OCI-LY7 (cell line): ENCODE measurements at regions not wholly inside any gene's neighbourhood (a gene's known extent, or its start where the extent isn't known, plus 50 kb on each side); places are given as distances from the start of the nearest gene placed in this dataset.
"Not testable (repeated sequence)": the region's sequence is repeated elsewhere in the genome, so short reads cannot be mapped to it uniquely, and the experiment has no call there.

Experiments
- BruUV-seq: library from RNA; stranded (reverse); fragments of 400-500 nt; replicated peaks from 2 replicates; lab custom pipeline; 2021; lab: Mats Ljungman, UMichigan
- CTCF ChIA-PET: fragments of 300-600 bp; sonication (Branson Sonifier 250); formaldehyde crosslinking; loops from one replicate; lab custom pipeline; 2022; ENCODE audit warnings: antibody characterized with exemption; ENCODE audit not compliant: unreplicated experiment; lab: Charles Lee
- POLR2A ChIA-PET: fragments of 300-600 bp; sonication (Branson Sonifier 250); formaldehyde crosslinking; loops from one replicate; lab custom pipeline; 2022; ENCODE audit warnings: antibody characterized with exemption; lab: Charles Lee
- DNase-seq: peaks from one replicate; pipeline ENCODE4 v3.0.0-alpha.2; 2015; ENCODE audit warnings: low spot score
- H2AFZ ChIP-seq: fragments of 200-600 bp; sonication (generic), shearing (Covaris generic); 2 replicates; pipeline ENCODE4 v1.6.1; 2014; ENCODE audit warnings: mild to moderate bottlenecking, antibody characterized with exemption, low read length, moderate library complexity
- H3K27ac ChIP-seq: fragments of 200-600 bp; sonication (generic); 2 replicates; pipeline ENCODE4 v1.5.1; 2014; ENCODE audit warnings: mixed run types, low read depth, mild to moderate bottlenecking, moderate library complexity, low read length, inconsistent platforms; ENCODE audit not compliant: poor library complexity, severe bottlenecking
- H3K36me3 ChIP-seq: fragments of 200-600 bp; sonication (generic); 2 replicates; pipeline ENCODE4 v1.6.1; 2014; ENCODE audit warnings: mild to moderate bottlenecking, antibody characterized with exemption, low read length, moderate library complexity, mixed read lengths; ENCODE audit not compliant: insufficient read depth
- H3K4me1 ChIP-seq: fragments of 200-600 bp; sonication (generic); 2 replicates; pipeline ENCODE4 v1.5.1; 2014; ENCODE audit warnings: mild to moderate bottlenecking, low read length; ENCODE audit not compliant: insufficient read depth, poor library complexity, severe bottlenecking
- H3K4me2 ChIP-seq: fragments of 200-600 bp; sonication (generic); 2 replicates; pipeline ENCODE4 v1.6.1; 2014; ENCODE audit warnings: mild to moderate bottlenecking, low read length
- H3K4me3 ChIP-seq: fragments of 200-600 bp; sonication (generic); 2 replicates; pipeline ENCODE4 v1.5.1; 2014; ENCODE audit warnings: mild to moderate bottlenecking, low read depth, low read length; ENCODE audit not compliant: poor library complexity, severe bottlenecking
- H3K79me2 ChIP-seq: fragments of 200-600 bp; sonication (generic); 2 replicates; pipeline ENCODE4 v1.6.1; 2016; ENCODE audit warnings: low read depth, mild to moderate bottlenecking, low read length, moderate library complexity, mixed read lengths; ENCODE audit not compliant: insufficient read depth
- H3K9me2 ChIP-seq: fragments of 200-600 bp; sonication (generic); 2 replicates; pipeline ENCODE4 v1.6.1; 2016; ENCODE audit warnings: mild to moderate bottlenecking, low read length, mixed read lengths; ENCODE audit not compliant: insufficient read depth
- H3K9me3 ChIP-seq: fragments of 200-600 bp; sonication (generic); 2 replicates; pipeline ENCODE4 v1.6.1; 2014; ENCODE audit warnings: mild to moderate bottlenecking, mixed run types, low read length, mixed read lengths
- H4K20me1 ChIP-seq: fragments of 200-600 bp; sonication (generic); 2 replicates; pipeline ENCODE4 v1.6.1; 2014; ENCODE audit warnings: mild to moderate bottlenecking, antibody characterized with exemption, low read length, moderate library complexity, mixed read lengths; ENCODE audit not compliant: insufficient read depth
- intact Hi-C: fragments of 100-400 bp; cut with micrococcal nuclease; formaldehyde crosslinking; loops from one replicate; pipeline ENCODE4 v1.10.0; 2022; ENCODE audit not compliant: unreplicated experiment

- H3K4me3 ChIP-seq, H3K9me3 ChIP-seq, POLR2A ChIA-PET, intact Hi-C loops, H3K36me3 ChIP-seq, BruUV-seq, H3K27ac ChIP-seq, H4K20me1 ChIP-seq, H2AFZ ChIP-seq, CTCF ChIA-PET, DNase-seq, H3K79me2 ChIP-seq, H3K4me1 ChIP-seq, H3K9me2 ChIP-seq, H3K4me2 ChIP-seq: not testable (repeated sequence)
These were observed 124.3 kb upstream of the ZSCAN2 start for GRCh38 chr15:84476364-84477033.

- POLR2A ChIA-PET, H3K79me2 ChIP-seq: not testable (repeated sequence)
These were observed 123.3 kb upstream of the ZSCAN2 start for GRCh38 chr15:84477550-84477949.

DNA sequence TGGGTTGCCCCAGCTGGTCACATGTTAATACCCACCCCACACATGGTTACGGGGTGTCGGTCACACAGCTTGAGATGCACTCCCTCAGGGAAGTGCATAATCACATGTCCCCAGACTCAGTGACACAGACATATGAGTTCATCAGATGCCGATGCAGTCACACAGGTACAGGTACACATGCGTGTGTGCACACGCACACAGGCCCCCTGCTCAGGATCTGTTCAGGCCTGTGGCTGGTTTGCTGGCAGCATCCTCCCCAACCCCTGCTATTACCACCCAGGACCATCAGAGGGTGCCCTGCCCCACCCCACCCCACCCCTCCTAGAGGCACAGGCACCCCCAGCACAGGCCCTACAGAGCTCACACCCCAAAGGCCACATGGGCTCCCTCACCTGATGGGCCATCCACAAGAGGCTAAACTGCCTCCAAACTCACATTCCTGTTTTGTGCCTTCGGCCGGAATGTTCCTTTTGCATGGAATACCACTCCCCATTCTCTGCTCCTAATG is 120.6 kb upstream of the ZSCAN2 start:
- POLR2A ChIA-PET, DNase-seq, H3K36me3 ChIP-seq, H3K4me3 ChIP-seq, intact Hi-C loops, H3K4me1 ChIP-seq, H2AFZ ChIP-seq, CTCF ChIA-PET, H3K9me3 ChIP-seq, H3K9me2 ChIP-seq, BruUV-seq, H3K4me2 ChIP-seq, H4K20me1 ChIP-seq, H3K79me2 ChIP-seq, H3K27ac ChIP-seq: not testable (repeated sequence)

More at GRCh38 chr15:84477550-84477949, 123.3 kb upstream of the ZSCAN2 start:
- H3K36me3 ChIP-seq, H3K9me2 ChIP-seq, H3K27ac ChIP-seq, intact Hi-C loops, H4K20me1 ChIP-seq, BruUV-seq, H3K4me1 ChIP-seq, H2AFZ ChIP-seq, H3K9me3 ChIP-seq, DNase-seq, CTCF ChIA-PET, H3K4me3 ChIP-seq, H3K4me2 ChIP-seq: not testable (repeated sequence)

- intact Hi-C loops, H3K9me2 ChIP-seq, POLR2A ChIA-PET, H3K4me1 ChIP-seq, H2AFZ ChIP-seq, DNase-seq, H4K20me1 ChIP-seq, H3K9me3 ChIP-seq, H3K36me3 ChIP-seq, H3K4me2 ChIP-seq, H3K4me3 ChIP-seq, H3K27ac ChIP-seq, H3K79me2 ChIP-seq, BruUV-seq, CTCF ChIA-PET: not testable (repeated sequence)
These were observed 117.0 kb upstream of the ZSCAN2 start for GRCh38 chr15:84483859-84484258.

DNA sequence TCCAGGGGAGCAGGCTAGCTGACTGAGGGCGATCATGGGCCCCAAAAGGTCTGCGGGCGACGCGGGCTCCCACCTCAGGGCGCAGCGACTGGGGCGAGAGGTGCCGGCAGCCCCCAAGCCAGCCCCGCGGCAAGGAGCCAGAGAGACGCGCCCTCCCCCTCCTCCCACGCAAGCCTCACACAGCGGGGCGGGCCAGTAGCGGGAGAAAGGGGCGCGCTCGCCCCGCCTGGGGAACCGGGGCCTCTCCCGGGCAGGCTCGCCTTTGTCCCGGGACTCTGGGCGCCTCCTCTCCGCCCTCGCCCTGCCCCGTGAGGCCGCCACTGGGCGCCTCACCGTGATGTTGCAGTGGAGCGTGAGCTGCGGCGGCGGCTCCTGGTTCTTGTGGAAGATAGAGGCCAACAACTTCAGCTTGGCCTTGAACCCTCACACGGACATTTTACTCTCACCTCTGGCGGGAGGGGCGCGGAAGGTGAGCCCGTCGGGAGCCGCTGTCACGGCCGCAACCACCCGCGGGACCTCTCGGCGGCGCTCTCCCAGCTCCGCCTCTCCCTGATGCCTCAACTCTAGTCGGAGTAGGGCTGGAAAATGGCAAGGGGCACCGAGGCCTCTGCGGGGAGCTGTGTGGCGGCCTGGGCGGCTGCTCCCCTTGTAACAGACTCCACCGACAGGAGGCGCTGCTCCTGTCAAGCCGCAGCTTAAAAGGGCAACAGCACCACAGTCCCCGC is 100.5 kb upstream of the ZSCAN2 start:
- H3K27ac ChIP-seq, POLR2A ChIA-PET, H3K36me3 ChIP-seq, intact Hi-C loops, CTCF ChIA-PET, BruUV-seq, H4K20me1 ChIP-seq, H3K4me3 ChIP-seq, H2AFZ ChIP-seq, H3K79me2 ChIP-seq, H3K9me2 ChIP-seq, H3K4me2 ChIP-seq, H3K9me3 ChIP-seq, DNase-seq, H3K4me1 ChIP-seq: not testable (repeated sequence)

DNA sequence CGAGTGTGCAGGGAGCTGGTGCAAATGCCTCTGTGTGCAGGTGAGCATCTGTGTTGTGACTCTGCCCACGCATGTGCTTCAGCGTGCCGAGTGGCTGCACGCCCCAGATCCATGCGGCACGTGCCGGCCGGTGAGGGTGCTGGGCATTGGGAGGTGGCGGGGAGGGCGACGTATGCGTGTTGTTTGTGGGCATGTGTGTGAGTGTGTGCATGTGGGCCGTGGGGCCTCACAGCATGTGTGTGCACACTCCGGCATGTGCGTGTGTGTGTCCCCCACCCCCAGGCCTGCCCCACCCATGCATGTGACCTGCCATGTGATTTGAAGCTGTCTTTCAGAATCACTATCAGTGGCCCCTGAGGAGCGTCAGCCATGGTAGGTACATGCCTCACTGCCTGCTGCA is 97.7 kb upstream of the ZSCAN2 start:
- H3K9me3 ChIP-seq, CTCF ChIA-PET, intact Hi-C loops, H3K79me2 ChIP-seq, H2AFZ ChIP-seq, H3K4me2 ChIP-seq, DNase-seq, H3K4me1 ChIP-seq, H3K4me3 ChIP-seq, H4K20me1 ChIP-seq, BruUV-seq, H3K36me3 ChIP-seq, POLR2A ChIA-PET, H3K27ac ChIP-seq, H3K9me2 ChIP-seq: not testable (repeated sequence)
